Stimulated activated CD8-positive, alpha-beta memory T cell treated with anti-CD3 and anti-CD28 coated beads, Interleukin-4, amount 100 ng/mL, for 48 hours (primary cell): ENCODE measurements at regions not wholly inside any gene's neighbourhood (a gene's known extent, or its start where the extent isn't known, plus 50 kb on each side); places are given as distances from the start of the nearest gene placed in this dataset.
"Not testable (repeated sequence)": the region's sequence is repeated elsewhere in the genome, so short reads cannot be mapped to it uniquely, and the experiment has no call there.

Experiments used
- DNase-seq: peaks from one replicate; pipeline ENCODE4 v3.0.0-alpha.2; 2020

- DNase-seq: no peak
Observed at GRCh38 chr3:193909387-193909786, 226.6 kb upstream of the HES1 start.

- no peak for DNase-seq
Observed at GRCh38 chr3:193910310-193910709, 225.6 kb upstream of the HES1 start.

GRCh38 chr3:193910886-193911738 lies 224.8 kb upstream of the HES1 start:
- DNase-seq: no peak

- no peak for DNase-seq
Observed at GRCh38 chr3:193911784-193912340, 224.1 kb upstream of the HES1 start.

- DNase-seq: no peak
Observed at GRCh38 chr3:193912621-193913178, 223.2 kb upstream of the HES1 start.

- DNase-seq: no peak
Observed at GRCh38 chr3:193914602-193915001, 221.3 kb upstream of the HES1 start.

- no peak for DNase-seq
Observed at GRCh38 chr3:193915099-193915498, 220.8 kb upstream of the HES1 start.

- no peak for DNase-seq
Observed at GRCh38 chr3:193915613-193916012, 220.3 kb upstream of the HES1 start.

- no peak for DNase-seq
Observed at GRCh38 chr3:193917158-193917557, 218.8 kb upstream of the HES1 start.

GRCh38 chr3:193921465-193921864 lies 214.5 kb upstream of the HES1 start:
- no peak for DNase-seq

GRCh38 chr3:193922034-193922774 lies 213.7 kb upstream of the HES1 start:
- no peak for DNase-seq

- DNase-seq: not testable (repeated sequence)
Observed at GRCh38 chr3:193923958-193924357, 212.0 kb upstream of the HES1 start.

GRCh38 chr3:193926071-193926470 lies 209.9 kb upstream of the HES1 start:
- not testable (repeated sequence) for DNase-seq

GRCh38 chr3:193927413-193928206 lies 208.3 kb upstream of the HES1 start:
- DNase-seq: not testable (repeated sequence)

- DNase-seq: no peak
Observed at GRCh38 chr3:193928354-193929209, 207.4 kb upstream of the HES1 start.

GRCh38 chr3:193929373-193929772 lies 206.6 kb upstream of the HES1 start:
- no peak for DNase-seq

GRCh38 chr3:193929921-193930646 lies 205.9 kb upstream of the HES1 start:
- no peak for DNase-seq

GRCh38 chr3:193932136-193932535 lies 203.8 kb upstream of the HES1 start:
- DNase-seq: no peak

GRCh38 chr3:193932576-193932975 lies 203.4 kb upstream of the HES1 start:
- no peak for DNase-seq

- no peak for DNase-seq
Observed at GRCh38 chr3:193933451-193933850, 202.5 kb upstream of the HES1 start.

- no peak for DNase-seq
Observed at GRCh38 chr3:193935916-193936315, 200.0 kb upstream of the HES1 start.
